NCI-H446 (cell line): ENCODE measurements at regions not wholly inside any gene's neighbourhood (a gene's known extent, or its start where the extent isn't known, plus 50 kb on each side); places are given as distances from the start of the nearest gene placed in this dataset.
"Not testable (repeated sequence)": the region's sequence is repeated elsewhere in the genome, so short reads cannot be mapped to it uniquely, and the experiment has no call there.

Experiments
- DNase-seq, 2 experiments: peaks; one replicate each; lab custom pipeline; 2025; lab: John Stamatoyannopoulos, UW

- no peak for DNase-seq
Measured at GRCh38 chr3:73120710-73121109, 59.3 kb downstream of the EBLN2 start.

GRCh38 chr3:73121669-73122331, 60.3 kb downstream of the EBLN2 start:
- DNase-seq: no peak

GRCh38 chr3:73134034-73134433, 72.6 kb downstream of the EBLN2 start:
- DNase-seq: no peak

GRCh38 chr3:73136941-73137340, 75.5 kb downstream of the EBLN2 start:
- no peak for DNase-seq

- no peak for DNase-seq
Measured at GRCh38 chr3:73137736-73138403, 76.4 kb downstream of the EBLN2 start.

GRCh38 chr3:73140772-73141442, 79.4 kb downstream of the EBLN2 start:
- DNase-seq: no peak

GRCh38 chr3:73141525-73141924, 80.1 kb downstream of the EBLN2 start:
- DNase-seq: no peak

- no peak for DNase-seq
Measured at GRCh38 chr3:73143401-73143800, 81.9 kb downstream of the EBLN2 start.

GRCh38 chr3:73143821-73144237, 82.4 kb downstream of the EBLN2 start:
- DNase-seq: no peak

GRCh38 chr3:73144276-73144675, 82.8 kb downstream of the EBLN2 start:
- DNase-seq: no peak

- no peak for DNase-seq
Measured at GRCh38 chr3:73144828-73145227, 83.4 kb downstream of the EBLN2 start.

- not testable (repeated sequence) for DNase-seq
Measured at GRCh38 chr3:73147479-73147878, 86.0 kb downstream of the EBLN2 start.

GRCh38 chr3:73148206-73148605, 86.7 kb downstream of the EBLN2 start:
- DNase-seq: no peak

- peak; percentile 1 to 53 for DNase-seq
Measured at GRCh38 chr3:73148682-73149081, 87.2 kb downstream of the EBLN2 start.

GRCh38 chr3:73150369-73151130, 89.1 kb downstream of the EBLN2 start:
- DNase-seq: no peak

GRCh38 chr3:73152571-73152970, 91.1 kb downstream of the EBLN2 start:
- DNase-seq: not testable (repeated sequence)

- not testable (repeated sequence) for DNase-seq
Measured at GRCh38 chr3:73153057-73153456, 91.6 kb downstream of the EBLN2 start.

GRCh38 chr3:73154261-73154660, 92.8 kb downstream of the EBLN2 start:
- not testable (repeated sequence) for DNase-seq

GRCh38 chr3:73155441-73155840, 94.0 kb downstream of the EBLN2 start:
- not testable (repeated sequence) for DNase-seq

GRCh38 chr3:73164622-73165021, 103.2 kb downstream of the EBLN2 start:
- DNase-seq: no peak

GRCh38 chr3:73175698-73176097, 114.2 kb downstream of the EBLN2 start:
- no peak for DNase-seq

- DNase-seq: no peak
Measured at GRCh38 chr3:73176941-73177340, 115.5 kb downstream of the EBLN2 start.
